SKM-1 (cell line): ENCODE measurements at regions not wholly inside any gene's neighbourhood (a gene's known extent, or its start where the extent isn't known, plus 50 kb on each side); places are given as distances from the start of the nearest gene placed in this dataset.
"Not testable (repeated sequence)": the region's sequence is repeated elsewhere in the genome, so short reads cannot be mapped to it uniquely, and the experiment has no call there.

ENCODE experiments used
- DNase-seq: peaks from one replicate; lab custom pipeline; 2025; ENCODE audit not compliant: unreplicated experiment; lab: John Stamatoyannopoulos, UW

- DNase-seq: no peak
Measured at GRCh38 chr9:135271425-135271824, 184.0 kb downstream of the OLFM1 start.

GRCh38 chr9:135272608-135273007, 185.1 kb downstream of the OLFM1 start:
- no peak for DNase-seq

- DNase-seq: no peak
Measured at GRCh38 chr9:135273008-135273407, 185.5 kb downstream of the OLFM1 start.

DNA sequence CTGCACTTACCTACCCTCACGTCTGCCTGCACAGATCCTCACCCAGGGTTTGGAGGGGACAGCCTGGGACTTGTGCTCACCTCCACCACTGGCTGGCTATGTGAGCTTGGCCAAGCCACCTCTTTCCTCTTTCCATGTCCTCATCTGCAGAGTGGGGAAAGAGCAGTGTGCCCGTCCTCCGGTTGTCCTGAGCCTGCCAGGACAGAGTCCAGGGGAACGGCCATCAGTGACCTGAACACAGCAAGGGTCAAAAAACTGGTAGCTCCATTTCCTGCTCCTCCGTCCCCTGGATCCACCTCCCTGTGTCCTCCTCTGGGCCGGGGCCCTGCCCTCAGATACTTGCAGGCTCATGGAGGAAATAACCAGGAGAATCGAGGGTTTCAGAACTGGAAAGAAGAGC, 187.7 kb downstream of the OLFM1 start:
- no peak for DNase-seq

DNA sequence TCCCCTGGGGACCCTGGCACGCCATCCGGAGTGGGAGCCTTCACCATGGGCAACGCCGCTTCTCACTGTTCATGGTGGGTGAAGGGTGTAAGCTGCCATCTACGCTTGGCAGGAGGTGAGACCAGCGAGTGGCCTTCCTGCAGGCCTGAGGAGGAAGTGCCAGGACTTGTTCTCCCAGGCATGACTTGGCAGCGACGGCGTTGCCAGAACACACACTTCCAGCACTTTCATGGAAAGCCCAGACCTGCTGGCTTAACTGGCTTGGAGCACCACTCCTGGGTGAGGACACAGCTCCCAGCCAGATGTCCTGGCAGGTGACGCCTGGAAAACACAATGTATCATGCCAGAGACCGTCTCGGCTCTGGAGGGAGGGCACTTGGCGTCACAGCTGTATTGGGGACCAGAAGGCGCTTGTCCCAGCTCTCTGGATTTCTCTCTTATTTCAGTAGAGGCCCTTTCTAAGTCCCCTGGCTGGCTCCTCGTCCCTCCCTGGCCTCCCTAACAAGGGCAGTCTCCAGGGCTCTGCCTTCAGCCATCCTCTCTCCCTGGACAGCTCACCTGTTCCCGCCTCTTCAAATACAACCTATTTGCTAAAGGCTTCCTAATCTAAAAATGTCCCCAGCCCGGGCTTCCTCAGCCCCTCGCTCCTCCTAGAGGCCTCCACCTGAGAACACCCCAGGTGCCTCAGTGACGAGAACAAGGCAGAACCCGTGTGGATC, 188.3 kb downstream of the OLFM1 start:
- DNase-seq: no peak

GRCh38 chr9:135277219-135278201, 190.0 kb downstream of the OLFM1 start:
- no peak for DNase-seq

- DNase-seq: no peak
Measured at GRCh38 chr9:135278586-135278985, 191.1 kb downstream of the OLFM1 start.

- DNase-seq: no peak
Measured at GRCh38 chr9:135279385-135279784, 191.9 kb downstream of the OLFM1 start.

DNA sequence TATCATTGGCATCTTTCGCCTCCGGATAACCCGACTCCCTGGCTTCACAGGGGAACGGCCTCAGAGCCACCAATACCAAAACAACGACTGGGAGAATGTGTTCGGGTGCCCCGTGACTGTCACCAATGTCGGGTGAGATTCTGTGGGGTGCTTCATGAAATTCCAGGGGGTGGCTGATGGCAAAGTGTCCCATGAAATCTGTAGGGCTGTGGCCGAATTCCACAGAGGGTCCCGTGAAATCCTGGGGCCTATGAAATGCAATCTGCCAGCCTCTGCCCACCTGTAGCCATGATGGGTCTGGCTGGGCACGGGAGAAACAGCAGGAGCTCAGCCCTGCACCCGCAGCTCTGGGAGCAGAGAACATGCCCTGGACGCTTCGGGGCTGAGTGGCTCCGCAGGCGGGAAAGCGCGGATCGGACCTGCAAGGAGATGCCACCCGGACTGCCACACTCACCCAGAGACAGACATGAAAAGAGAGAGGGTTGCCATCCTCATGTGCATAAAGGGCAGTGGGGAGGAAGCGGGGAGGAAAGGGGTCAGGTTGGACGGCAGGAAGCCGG, 192.4 kb downstream of the OLFM1 start:
- DNase-seq: no peak

GRCh38 chr9:135280666-135281065, 193.2 kb downstream of the OLFM1 start:
- no peak for DNase-seq

DNA sequence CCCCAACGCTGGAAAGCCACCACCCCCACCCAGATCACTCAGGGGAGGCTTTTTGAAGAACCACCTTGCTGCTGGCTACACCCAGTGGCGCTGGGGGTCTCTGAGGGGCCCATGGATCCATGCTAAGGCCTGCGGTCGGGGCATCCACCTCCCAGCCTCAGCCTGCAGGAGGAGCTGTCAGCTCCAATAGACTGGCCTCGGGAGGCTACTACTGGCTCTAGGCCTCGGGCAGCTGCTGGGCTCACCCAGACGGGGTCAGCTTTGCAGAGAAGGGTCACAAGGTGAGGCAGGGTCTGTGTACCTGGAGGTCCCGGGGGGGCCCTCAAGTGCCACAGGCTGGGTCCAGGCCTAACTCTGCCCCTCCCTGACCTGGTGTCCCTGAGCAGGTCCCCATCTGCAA, 193.7 kb downstream of the OLFM1 start:
- DNase-seq: no peak

DNA sequence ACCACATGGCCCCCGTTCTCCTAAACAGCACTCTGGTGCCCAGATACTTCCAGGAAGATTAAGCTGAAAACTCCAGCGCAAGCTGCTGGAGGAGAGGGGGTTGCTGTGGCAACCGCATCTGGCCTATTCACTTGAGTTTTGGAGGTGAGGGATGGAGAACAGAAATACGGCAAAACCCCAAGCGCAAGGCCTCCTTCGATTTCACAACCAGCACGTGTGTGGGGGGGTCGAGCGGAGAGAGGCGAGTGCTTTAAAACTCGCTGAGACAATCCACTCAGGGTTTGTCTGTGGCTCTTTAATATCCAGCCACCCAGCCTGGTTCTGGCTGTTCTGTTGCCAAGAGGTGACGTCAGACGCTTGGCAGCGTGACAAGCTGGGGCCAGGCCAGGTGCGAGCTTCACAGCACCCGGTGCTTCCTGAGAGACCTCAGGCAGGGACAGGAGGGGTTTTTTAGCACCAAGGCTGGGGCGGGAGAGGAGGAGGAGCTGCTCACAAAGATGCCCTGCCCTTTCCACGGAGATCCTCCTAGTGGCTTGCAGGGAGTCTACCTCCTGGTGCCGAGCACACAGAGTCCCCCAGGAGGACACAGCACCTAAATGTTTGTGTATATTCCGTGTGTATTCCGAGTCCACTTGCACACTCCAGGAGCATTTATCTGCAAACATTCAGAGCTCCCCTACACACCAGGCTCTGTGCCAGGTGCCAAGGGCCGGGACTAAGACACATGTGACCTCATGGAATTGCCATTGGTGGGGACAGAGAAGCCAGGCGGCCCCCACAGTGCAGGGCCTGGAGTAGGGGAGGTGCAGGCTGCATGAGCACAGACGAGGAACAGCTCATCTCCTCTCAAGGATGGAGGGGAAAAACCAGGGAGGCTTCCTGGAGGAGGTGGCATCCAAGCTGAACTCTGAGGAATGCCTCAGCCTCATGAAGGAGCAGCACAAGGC, 194.6 kb downstream of the OLFM1 start:
- no peak for DNase-seq

- DNase-seq: no peak
Measured at GRCh38 chr9:135282808-135283207, 195.3 kb downstream of the OLFM1 start.

DNA sequence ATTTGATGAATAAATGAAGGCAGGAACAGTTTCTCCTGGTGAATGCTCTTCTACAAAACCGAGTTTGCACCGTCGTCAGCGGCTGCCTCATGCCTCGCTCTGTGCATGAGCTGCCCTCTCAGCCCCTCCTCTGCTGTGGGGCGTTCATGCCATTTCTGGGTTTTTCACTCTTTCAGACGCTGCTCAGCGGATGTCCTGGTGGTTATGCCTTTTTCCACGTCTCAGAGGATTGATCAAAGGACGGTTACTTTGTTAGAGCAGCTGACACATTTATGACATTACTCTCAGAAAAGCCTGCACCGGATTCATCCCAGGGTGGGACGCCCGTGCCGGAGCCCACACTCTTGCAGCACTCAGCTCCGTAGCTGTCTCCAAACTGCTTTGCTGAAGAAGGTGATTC, 195.9 kb upstream of the PPP1R26 start:
- DNase-seq: no peak

- no peak for DNase-seq
Measured at GRCh38 chr9:135284386-135285134, 195.0 kb upstream of the PPP1R26 start.

DNA sequence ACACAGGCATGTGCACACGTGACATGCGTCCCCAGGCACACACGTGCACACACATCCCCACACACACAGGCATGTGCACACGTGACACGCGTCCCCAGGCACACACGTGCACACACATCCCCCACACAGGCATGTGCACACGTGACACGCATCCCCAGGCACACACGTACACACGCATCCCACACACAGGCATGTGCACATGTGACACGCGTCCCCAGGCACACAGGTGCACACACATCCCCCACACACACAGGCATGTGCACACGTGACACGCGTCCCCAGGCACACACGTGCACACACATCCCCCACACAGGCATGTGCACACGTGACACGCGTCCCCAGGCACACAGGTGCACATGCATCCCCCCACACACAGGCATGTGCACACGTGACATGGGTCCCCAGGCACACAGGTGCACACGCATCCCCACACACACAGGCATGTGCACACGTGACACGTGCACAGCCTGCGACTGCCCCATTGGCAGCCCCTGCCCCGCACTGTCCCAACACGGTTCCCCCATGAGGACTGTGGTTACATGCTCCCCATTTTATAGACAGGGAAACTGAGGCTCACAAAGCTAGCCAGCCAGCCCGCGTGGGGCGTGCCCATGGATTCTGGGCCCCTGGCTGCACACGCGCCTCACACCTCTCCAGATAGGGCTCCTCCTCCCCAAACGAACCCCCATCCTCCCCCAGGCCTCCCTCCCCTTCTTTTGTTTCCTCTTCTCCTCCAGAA, 193.2 kb upstream of the PPP1R26 start:
- DNase-seq: not testable (repeated sequence)

DNA sequence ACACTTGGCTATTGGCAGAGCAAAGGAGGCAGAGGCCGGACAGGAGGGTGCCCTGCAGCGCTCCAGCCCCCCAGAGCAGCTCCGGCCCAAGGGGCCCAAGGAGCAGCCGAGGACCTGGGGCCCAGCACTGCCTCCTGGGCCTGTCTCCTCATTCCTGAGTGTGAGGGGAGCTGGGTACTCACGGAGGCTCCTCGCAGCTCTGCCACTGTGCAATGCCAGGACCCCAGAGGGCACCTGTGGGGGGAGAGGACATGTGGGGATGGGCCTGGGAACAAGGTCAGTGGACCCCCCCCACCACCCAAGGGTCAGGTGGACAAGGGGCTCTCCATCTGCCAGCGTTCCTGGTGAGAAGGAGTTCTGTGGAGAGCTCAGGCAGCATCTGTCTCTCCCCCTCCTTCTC, 192.6 kb upstream of the PPP1R26 start:
- DNase-seq: no peak

GRCh38 chr9:135287627-135288026, 192.0 kb upstream of the PPP1R26 start:
- DNase-seq: no peak

DNA sequence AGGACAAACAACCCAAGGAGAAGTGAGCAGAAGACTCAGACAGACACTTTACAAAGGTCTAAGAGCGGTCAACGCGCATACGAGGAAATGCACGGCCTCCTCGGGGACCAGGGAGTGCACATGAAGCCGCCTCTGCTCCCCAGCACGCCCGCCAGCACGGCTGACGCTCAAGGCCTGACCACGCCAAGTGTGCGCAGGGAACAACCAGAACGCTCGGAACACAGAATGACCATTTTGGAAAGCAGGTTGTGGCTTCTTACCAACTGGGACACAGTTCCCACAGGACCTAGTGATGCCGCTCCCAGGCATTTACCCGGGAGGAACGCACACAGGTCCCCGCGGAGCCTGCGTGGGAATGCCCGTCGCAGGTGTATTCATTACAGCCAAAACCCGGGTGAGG, 191.5 kb upstream of the PPP1R26 start:
- no peak for DNase-seq
